ENCODE measurements at regions not wholly inside any gene's neighbourhood (a gene's known extent, or its start where the extent isn't known, plus 50 kb on each side); places are given as distances from the start of the nearest gene placed in this dataset.

GRCh38 chr6:88538840-88539239, 372.7 kb upstream of the CNR1 start:
- TF ChIP-seq CTCF (conservative IDR thresholded peaks at IDR 0.05; ENCODE audit: low read length) = no peak
- no peak for DNase-seq (ENCODE audit: low read depth)
- no peak overlapping the region for H3K4me3 ChIP-seq (ENCODE audit: low read length)

GRCh38 chr6:88538130-88538706, 372.1 kb upstream of the CNR1 start:
- no peak for TF ChIP-seq CTCF (conservative IDR thresholded peaks at IDR 0.05; ENCODE audit: low read length)
- DNase-seq (ENCODE audit: low read depth) = no peak
- no peak overlapping the region for H3K4me3 ChIP-seq (ENCODE audit: low read length)

DNA sequence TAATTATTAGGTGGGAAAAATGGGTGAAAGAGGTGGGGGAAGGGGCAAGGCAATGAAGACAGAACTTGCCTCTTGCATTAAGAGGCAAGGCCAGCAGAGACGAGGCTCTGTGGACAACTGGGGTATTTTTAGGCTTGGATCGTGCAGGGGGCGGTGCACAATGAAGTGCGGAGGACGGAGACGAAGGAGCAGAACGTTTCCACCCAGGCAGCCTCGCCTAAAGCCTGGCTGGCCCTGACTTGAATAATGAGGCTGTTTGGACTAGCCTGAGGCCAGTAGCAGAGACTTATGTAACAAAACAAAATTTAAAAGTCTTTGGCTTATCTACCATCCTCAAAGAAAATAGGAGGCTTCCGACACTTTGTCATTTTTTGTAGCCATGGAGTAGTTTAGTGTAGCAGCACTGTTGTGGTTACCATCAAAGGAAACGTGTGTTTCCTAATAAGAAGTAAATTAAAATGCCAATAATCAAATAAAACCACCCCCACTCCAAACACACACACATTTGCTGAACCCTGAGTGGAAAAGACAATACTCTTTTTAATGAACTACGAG, 370.0 kb upstream of the CNR1 start:
- DNase-seq (ENCODE audit: low read depth) = no peak
- no peak overlapping the region for H3K4me3 ChIP-seq (ENCODE audit: low read length)
- TF ChIP-seq CTCF (conservative IDR thresholded peaks at IDR 0.05; ENCODE audit: low read length) = no peak

DNA sequence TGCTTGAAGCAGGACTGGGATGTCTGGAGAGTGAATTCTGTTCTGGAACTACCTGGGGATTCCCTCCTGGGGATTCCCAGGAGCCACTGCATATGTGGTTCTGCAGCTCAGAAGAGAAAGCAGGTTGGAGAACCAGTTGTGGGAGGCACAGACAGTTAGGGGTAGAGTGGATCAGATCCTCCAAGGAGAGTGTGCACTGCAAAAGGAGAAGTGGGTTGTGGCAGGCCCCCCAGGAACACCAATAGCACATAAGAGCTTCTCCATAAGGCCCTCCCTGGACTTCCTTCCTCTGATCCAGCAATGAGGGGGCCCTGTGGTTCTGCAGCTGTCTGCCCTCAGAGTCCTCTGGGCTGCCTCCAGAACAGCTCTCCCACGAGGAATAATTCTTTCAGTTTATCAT, 369.2 kb upstream of the CNR1 start:
- H3K4me3 ChIP-seq (ENCODE audit: low read length) = no peak overlapping the region
- no peak for TF ChIP-seq CTCF (conservative IDR thresholded peaks at IDR 0.05; ENCODE audit: low read length)
- DNase-seq (ENCODE audit: low read depth) = no peak

- no peak for TF ChIP-seq CTCF (conservative IDR thresholded peaks at IDR 0.05; ENCODE audit: low read length)
- DNase-seq (ENCODE audit: low read depth) = no peak
Observed at GRCh38 chr6:88532241-88532860, 366.2 kb upstream of the CNR1 start.

GRCh38 chr6:88529726-88530125, 363.6 kb upstream of the CNR1 start:
- DNase-seq (ENCODE audit: low read depth) = no peak
- H3K4me3 ChIP-seq (ENCODE audit: low read length) = no peak overlapping the region
- TF ChIP-seq CTCF (conservative IDR thresholded peaks at IDR 0.05; ENCODE audit: low read length) = no peak

More at GRCh38 chr6:88532241-88532860, 366.2 kb upstream of the CNR1 start:
- H3K4me3 ChIP-seq (ENCODE audit: low read length) = no peak overlapping the region

DNA sequence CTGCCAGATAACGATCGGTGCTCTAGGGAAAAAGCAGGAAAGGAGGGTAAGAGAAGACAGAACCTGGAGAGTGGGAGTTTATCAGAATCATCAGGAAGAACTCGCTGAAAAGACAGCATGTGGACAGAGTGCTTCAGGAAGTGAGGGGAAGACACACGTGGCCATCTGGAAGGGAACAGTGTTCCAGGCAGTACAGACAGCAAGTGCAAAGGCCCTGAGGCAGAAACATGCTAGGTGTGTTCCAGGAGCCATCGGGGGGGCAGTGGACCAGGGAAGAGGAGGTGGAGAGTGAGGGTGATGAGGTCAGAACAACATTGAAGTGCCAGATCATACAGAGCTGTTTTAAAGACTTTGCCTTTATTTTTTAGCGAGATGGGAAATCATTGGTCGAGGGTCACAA, 354.3 kb upstream of the CNR1 start:
- DNase-seq (ENCODE audit: low read depth) = no peak
- no peak overlapping the region for H3K4me3 ChIP-seq (ENCODE audit: low read length)
- TF ChIP-seq CTCF (conservative IDR thresholded peaks at IDR 0.05; ENCODE audit: low read length) = no peak

Data from AG10803 (cell line).